Sigmoid colon (tissue), 4 donors: ENCODE measurements at regions not wholly inside any gene's neighbourhood (a gene's known extent, or its start where the extent isn't known, plus 50 kb on each side); places are given as distances from the start of the nearest gene placed in this dataset.

ENCODE experiments used
- CTCF ChIP-seq, 4 experiments: fragments of 450-650 bp in 3 of 4; fragments of 200-600 bp in 1 of 4; IDR thresholded peaks; one replicate each; pipeline ENCODE4 v1.5.1; 2016 to 2019; ENCODE audit warnings: antibody characterized with exemption in 4 of 4, mild to moderate bottlenecking in 3 of 4, moderate library complexity in 2 of 4
- POLR2A ChIP-seq, 2 donors: fragments of 450-650 bp; IDR thresholded peaks; one replicate each; pipeline ENCODE4 v1.6.1; 2016; ENCODE audit warnings: antibody characterized with exemption in 2 of 2, mild to moderate bottlenecking in 2 of 2, moderate library complexity in 2 of 2
- POLR2AphosphoS5 ChIP-seq, 4 donors: sonication (generic); formaldehyde crosslinking; IDR thresholded peaks; one replicate each; pipeline ENCODE4 v1.6.1; 2017; ENCODE audit warnings: antibody characterized with exemption in 4 of 4

- TF ChIP-seq CTCF (IDR thresholded peaks at IDR 0.05) (no peak), POLR2AphosphoS5 (IDR thresholded peaks at IDR 0.05) (no peak), POLR2A (IDR thresholded peaks at IDR 0.05) (no peak)
Measured at GRCh38 chr11:42049186-42049585, 589.7 kb upstream of the LRRC4C start.
